Neural cell (in vitro differentiated cells): ENCODE measurements at regions not wholly inside any gene's neighbourhood (a gene's known extent, or its start where the extent isn't known, plus 50 kb on each side); places are given as distances from the start of the nearest gene placed in this dataset.

Experiments
- POLR2AphosphoS5 ChIP-seq: IDR thresholded peaks from 2 replicates; pipeline ENCODE4 v1.6.1; 2012
- REST ChIP-seq: IDR thresholded peaks from 2 replicates; pipeline ENCODE4 v1.6.1; 2012; ENCODE audit warnings: borderline replicate concordance
- TF ChIP-seq, protein P1 (sequence below): fragments of 450-650 bp; IDR thresholded peaks from 2 replicates; pipeline ENCODE4 v1.5.1; 2014; ENCODE audit warnings: antibody characterized with exemption, mild to moderate bottlenecking, moderate library complexity; ENCODE audit not compliant: poor library complexity, severe bottlenecking

DNA sequence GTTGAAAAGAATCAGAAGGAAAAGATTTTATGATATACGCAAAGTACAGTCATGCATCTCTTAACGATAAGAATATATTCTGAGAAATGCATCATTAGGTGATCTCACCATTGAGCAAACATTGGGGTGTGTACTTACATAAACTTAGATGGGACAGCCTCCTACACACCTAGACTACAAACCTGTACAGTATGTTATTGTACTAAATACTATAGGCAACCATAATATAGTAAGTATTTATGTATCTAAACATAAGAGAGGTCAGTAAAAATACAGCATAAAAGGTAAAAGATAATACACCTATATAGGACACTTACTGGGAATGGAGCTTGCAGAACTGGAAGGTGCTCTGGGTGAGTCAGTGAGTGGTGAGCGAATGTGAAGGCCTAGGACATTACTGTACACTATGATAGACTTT, 254.6 kb downstream of the SPRY2 start:
- TF ChIP-seq POLR2AphosphoS5 = no peak
- TF ChIP-seq REST = no peak
- TF ChIP-seq, protein P1, sequence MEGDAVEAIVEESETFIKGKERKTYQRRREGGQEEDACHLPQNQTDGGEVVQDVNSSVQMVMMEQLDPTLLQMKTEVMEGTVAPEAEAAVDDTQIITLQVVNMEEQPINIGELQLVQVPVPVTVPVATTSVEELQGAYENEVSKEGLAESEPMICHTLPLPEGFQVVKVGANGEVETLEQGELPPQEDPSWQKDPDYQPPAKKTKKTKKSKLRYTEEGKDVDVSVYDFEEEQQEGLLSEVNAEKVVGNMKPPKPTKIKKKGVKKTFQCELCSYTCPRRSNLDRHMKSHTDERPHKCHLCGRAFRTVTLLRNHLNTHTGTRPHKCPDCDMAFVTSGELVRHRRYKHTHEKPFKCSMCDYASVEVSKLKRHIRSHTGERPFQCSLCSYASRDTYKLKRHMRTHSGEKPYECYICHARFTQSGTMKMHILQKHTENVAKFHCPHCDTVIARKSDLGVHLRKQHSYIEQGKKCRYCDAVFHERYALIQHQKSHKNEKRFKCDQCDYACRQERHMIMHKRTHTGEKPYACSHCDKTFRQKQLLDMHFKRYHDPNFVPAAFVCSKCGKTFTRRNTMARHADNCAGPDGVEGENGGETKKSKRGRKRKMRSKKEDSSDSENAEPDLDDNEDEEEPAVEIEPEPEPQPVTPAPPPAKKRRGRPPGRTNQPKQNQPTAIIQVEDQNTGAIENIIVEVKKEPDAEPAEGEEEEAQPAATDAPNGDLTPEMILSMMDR = no peak
